Mesendoderm (in vitro differentiated cells): ENCODE measurements at regions not wholly inside any gene's neighbourhood (a gene's known extent, or its start where the extent isn't known, plus 50 kb on each side); places are given as distances from the start of the nearest gene placed in this dataset.
A peak's percentile ranks its signal among the peaks of the same experiment; 100 is the strongest.

Experiments used
- DNase-seq: peaks from one replicate; pipeline ENCODE4 v3.0.0; 2013
- H2AK5ac ChIP-seq: 2 replicates; pipeline ENCODE4 v1.6.1; 2013; ENCODE audit warnings: low read length, inconsistent platforms
- H2BK120ac ChIP-seq: 2 replicates; pipeline ENCODE4 v1.6.1; 2013; ENCODE audit warnings: low read depth, mild to moderate bottlenecking, low read length, moderate library complexity, mixed read lengths
- H2BK15ac ChIP-seq: replicated peaks from 2 replicates; pipeline ENCODE4 v1.6.1; 2013; ENCODE audit warnings: low read depth, mild to moderate bottlenecking, moderate library complexity
- H2BK5ac ChIP-seq: 2 replicates; pipeline ENCODE4 v1.6.1; 2013; ENCODE audit warnings: low read length, inconsistent platforms
- H3K18ac ChIP-seq: 2 replicates; pipeline ENCODE4 v1.6.1; 2013; ENCODE audit warnings: mild to moderate bottlenecking, low read length, mixed read lengths
- H3K23ac ChIP-seq: one replicate; pipeline ENCODE4 v1.6.1; 2013; ENCODE audit warnings: low read length
- H3K27ac ChIP-seq: 2 replicates; pipeline ENCODE4 v1.5.1; 2013; ENCODE audit warnings: low read depth, mild to moderate bottlenecking, inconsistent platforms, low read length, moderate library complexity
- H3K27me3 ChIP-seq: 2 replicates; pipeline ENCODE4 v1.6.1; 2013; ENCODE audit warnings: low read length, control low read depth, mild to moderate bottlenecking, inconsistent platforms; ENCODE audit not compliant: insufficient read depth, poor library complexity
- H3K36me3 ChIP-seq: 2 replicates; pipeline ENCODE4 v1.6.1; 2013; ENCODE audit warnings: low read length, inconsistent platforms; ENCODE audit not compliant: control insufficient read depth, insufficient read depth
- H3K4ac ChIP-seq: one replicate; pipeline ENCODE4 v1.6.1; 2013; ENCODE audit warnings: low read depth, mild to moderate bottlenecking, low read length, moderate library complexity
- H3K4me1 ChIP-seq: 2 replicates; pipeline ENCODE4 v1.6.1; 2013; ENCODE audit warnings: low read depth, low read length, inconsistent platforms; ENCODE audit not compliant: control insufficient read depth
- H3K4me2 ChIP-seq: 2 replicates; pipeline ENCODE4 v1.6.1; 2013; ENCODE audit warnings: low read length
- H3K4me3 ChIP-seq: 2 replicates; pipeline ENCODE4 v1.5.1; 2013; ENCODE audit warnings: mild to moderate bottlenecking, low read length
- H3K56ac ChIP-seq: one replicate; pipeline ENCODE4 v1.6.1; 2013; ENCODE audit warnings: low read length
- H3K79me1 ChIP-seq: 2 replicates; pipeline ENCODE4 v1.6.1; 2013; ENCODE audit warnings: low read length, inconsistent platforms
- H3K79me2 ChIP-seq: 2 replicates; pipeline ENCODE4 v1.6.1; 2013; ENCODE audit warnings: mild to moderate bottlenecking, low read length; ENCODE audit not compliant: control insufficient read depth, insufficient read depth
- H3K9ac ChIP-seq: 2 replicates; pipeline ENCODE4 v1.6.1; 2013; ENCODE audit warnings: low read length, inconsistent platforms
- H4K5ac ChIP-seq: one replicate; pipeline ENCODE4 v1.6.1; 2013; ENCODE audit warnings: low read length
- H4K8ac ChIP-seq: one replicate; pipeline ENCODE4 v1.6.1; 2013; ENCODE audit warnings: low read depth, mild to moderate bottlenecking, control low read depth, low read length, moderate library complexity
- WGBS: extraction: QIAGEN DNeasy Blood & Tissue Kit; methylation state at CpG from one replicate; pipeline ENCODE4 v1.1.7; 2013; ENCODE audit warnings: low lambda C conversion rate, missing lambda C conversion rate; ENCODE audit not compliant: insufficient coverage; ENCODE audit errors: extremely low coverage; 5-methylcytosine and 5-hydroxymethylcytosine counted together

DNA sequence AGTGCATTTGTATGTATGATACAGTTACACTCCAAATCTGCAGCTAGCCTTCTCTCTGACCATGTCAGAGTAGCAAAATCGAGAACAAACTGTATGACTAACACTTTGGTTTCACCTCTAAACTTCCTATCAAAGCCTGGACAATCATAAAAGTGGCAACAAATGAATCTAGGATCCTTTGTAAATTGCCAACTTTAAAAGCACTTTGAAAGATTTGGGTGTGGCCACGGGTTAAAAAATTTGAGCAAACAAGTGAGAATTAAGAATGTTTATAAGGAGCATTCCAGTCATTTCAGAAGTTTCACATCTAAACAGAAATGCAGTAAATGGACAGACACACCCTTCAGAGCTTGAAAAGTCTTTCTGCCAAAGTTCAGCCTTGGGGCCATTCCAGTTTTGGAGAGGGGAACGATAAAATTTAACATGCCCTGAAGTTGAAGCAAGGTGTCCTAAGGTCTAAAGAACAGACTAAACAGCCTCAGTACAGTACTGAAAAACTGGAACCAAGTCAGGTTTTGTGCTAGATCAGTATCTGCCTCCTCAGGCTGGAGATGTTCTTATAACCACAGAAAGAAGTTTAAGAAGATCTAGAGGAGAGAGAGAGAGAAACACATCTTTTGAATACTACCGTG, 181.9 kb upstream of the BDNF start:
- no peaks in the 10 kb centered on the region for H3K36me3 ChIP-seq
- no peak overlapping the region for H3K56ac ChIP-seq
- H3K79me2 ChIP-seq: no peaks in the 10 kb centered on the region
- H4K8ac ChIP-seq: no peak overlapping the region
- no peaks in the 10 kb centered on the region for H3K79me1 ChIP-seq
- H3K27me3 ChIP-seq: no peaks in the 10 kb centered on the region
- no peak overlapping the region for H3K9ac ChIP-seq
- H4K5ac ChIP-seq: no peak overlapping the region
- H3K4ac ChIP-seq: no peak overlapping the region
- H3K4me2 ChIP-seq: no peak overlapping the region
- H2BK120ac ChIP-seq: no peak overlapping the region
- no peak overlapping the region for H3K27ac ChIP-seq
- no peak for DNase-seq
- H2BK5ac ChIP-seq: no peak overlapping the region
- no CpG with 5 or more reads among the region's 4 CpGs for WGBS
- no peak overlapping the region for H3K18ac ChIP-seq
- no peak overlapping the region for H2BK15ac ChIP-seq
- no peaks in the 10 kb centered on the region for H3K4me1 ChIP-seq
- no peak overlapping the region for H3K23ac ChIP-seq
- no peak overlapping the region for H2AK5ac ChIP-seq
- H3K4me3 ChIP-seq: no peak overlapping the region

DNA sequence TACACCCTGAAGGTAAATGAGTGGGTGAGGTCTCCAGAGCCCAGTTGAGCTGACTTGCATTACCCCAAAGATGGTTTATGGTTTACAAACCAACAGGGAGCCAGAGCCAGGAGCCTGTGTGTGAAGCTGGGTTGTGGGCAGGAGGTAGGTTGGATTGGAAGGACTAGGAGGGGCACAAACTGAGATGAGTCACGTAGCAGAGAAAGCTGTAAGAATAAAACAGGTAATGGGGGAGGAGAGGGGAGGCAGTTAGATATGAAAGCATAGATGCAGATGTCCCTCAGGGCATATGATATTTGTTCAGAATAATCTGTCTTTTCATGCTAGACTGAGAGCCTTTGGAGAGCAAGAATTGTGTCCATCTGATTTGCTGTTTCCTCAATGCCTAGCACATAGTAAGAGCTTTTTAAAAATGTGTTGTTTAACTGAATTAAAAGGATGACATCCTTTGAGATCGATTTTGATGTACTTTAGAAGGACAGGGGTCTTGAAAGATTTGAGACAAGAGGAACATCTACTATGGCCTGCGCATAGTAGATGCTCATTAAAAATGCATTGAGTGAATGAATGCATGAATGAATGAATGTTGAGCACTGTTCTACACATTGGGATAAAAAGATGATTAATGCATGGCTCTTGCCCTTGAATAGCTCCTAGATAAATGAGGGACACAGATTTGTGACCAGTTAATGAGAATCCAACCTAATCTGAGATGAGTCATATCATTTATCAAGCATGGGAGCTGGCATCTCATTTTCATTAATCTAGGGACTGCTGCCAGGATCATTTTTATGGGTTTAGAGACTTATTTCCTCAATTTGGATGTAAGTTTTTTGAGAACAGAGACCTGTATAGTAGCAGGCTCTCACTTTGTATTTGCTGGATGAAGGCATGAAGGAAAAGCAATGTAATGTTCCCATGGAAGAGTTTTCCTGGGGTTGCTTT, 175.8 kb upstream of the BDNF start:
- H3K4me3 ChIP-seq: no peak overlapping the region
- no peak overlapping the region for H2BK5ac ChIP-seq
- no peaks in the 10 kb centered on the region for H3K79me2 ChIP-seq
- H3K9ac ChIP-seq: no peak overlapping the region
- no peak overlapping the region for H3K27ac ChIP-seq
- no peak overlapping the region for H2BK15ac ChIP-seq
- no CpG with 5 or more reads among the region's 3 CpGs for WGBS
- H3K4me1 ChIP-seq: no peaks in the 10 kb centered on the region
- H3K18ac ChIP-seq: no peak overlapping the region
- H3K27me3 ChIP-seq: no peaks in the 10 kb centered on the region
- no peak overlapping the region for H3K4ac ChIP-seq
- no peak overlapping the region for H3K23ac ChIP-seq
- H4K5ac ChIP-seq: no peak overlapping the region
- H2BK120ac ChIP-seq: no peak overlapping the region
- H2AK5ac ChIP-seq: no peak overlapping the region
- H3K56ac ChIP-seq: no peak overlapping the region
- no peak for DNase-seq
- H3K79me1 ChIP-seq: no peaks in the 10 kb centered on the region
- H4K8ac ChIP-seq: no peak overlapping the region
- H3K4me2 ChIP-seq: no peak overlapping the region
- H3K36me3 ChIP-seq: no peaks in the 10 kb centered on the region

DNA sequence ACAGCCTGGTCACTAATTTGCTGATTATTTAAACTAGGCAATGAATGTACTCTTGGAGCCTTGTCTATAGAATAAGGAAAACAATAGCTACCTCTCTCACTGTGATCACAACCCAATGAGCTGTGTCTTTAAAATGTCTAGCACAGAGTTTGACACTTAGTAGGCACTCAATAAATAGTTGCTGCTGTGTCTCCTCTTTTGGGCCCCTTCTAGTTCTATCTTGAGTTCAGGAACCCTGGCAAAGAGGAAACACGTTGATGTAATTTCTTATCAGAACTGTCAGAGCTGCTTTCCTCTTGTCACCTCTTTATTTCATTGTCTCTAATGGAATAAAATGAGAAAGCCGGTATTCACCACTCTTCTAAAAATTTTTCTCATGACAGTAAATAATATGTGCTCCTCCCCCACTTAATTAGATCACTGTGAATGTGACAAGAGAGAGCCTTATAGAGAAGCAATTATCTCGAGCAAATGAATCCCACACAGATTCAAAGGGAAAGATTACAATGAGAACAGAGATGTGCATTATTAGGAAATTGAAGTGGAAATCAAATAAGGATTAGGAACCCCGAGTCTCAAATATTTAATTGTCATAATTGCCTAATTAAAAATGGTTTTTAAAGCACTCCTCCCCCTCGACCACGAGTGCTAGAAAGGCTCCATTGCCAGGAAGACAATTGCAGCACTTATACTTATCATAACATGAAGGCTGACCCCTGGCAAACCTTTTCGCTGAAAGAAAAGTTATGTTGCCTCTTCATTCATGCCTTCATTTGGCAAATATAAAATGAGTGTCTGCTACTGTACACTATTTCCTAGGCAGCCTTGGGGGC, 175.0 kb upstream of the BDNF start:
- Histone ChIP-seq H2AK5ac (no peak overlapping the region), H3K18ac (no peak overlapping the region), H3K27me3 (no peaks in the 10 kb centered on the region), H3K4me1 (no peaks in the 10 kb centered on the region), H3K4me3 (no peak overlapping the region), H4K5ac (no peak overlapping the region), H3K9ac (no peak overlapping the region), H3K4ac (no peak overlapping the region), H3K27ac (no peak overlapping the region), H4K8ac (no peak overlapping the region), H3K79me1 (no peaks in the 10 kb centered on the region), H3K56ac (no peak overlapping the region), H3K79me2 (no peaks in the 10 kb centered on the region), H3K36me3 (no peaks in the 10 kb centered on the region), H3K4me2 (no peak overlapping the region), H2BK5ac (no peak overlapping the region), H3K23ac (no peak overlapping the region), H2BK120ac (no peak overlapping the region), H2BK15ac (no peak overlapping the region)
- no peak for DNase-seq
- WGBS: no CpG with 5 or more reads among the region's 7 CpGs

DNA sequence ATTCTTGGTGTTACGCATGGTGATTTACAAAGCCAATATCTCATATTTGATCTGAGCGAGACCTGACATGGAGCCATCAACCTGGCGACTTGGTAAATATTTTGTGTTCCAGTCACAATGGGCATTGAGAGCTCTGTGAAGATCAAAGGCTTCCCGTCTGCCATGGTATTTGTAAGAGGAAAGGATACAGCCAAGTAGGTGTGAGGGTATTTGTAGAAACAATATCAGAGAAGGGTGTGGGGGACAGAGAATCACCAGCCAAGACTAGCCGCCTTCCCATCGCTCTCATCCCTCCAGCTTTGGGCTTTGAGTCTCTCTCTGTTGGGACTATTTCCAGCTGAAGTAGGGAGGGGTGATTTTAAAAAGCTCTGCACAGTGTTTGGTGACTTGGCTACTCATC, 173.4 kb upstream of the BDNF start:
- H2BK15ac ChIP-seq: no peak overlapping the region
- H3K23ac ChIP-seq: no peak overlapping the region
- H4K8ac ChIP-seq: no peak overlapping the region
- H3K18ac ChIP-seq: no peak overlapping the region
- peak; percentile 19 for DNase-seq
- no peaks in the 10 kb centered on the region for H3K27me3 ChIP-seq
- H3K9ac ChIP-seq: no peak overlapping the region
- no peaks in the 10 kb centered on the region for H3K79me1 ChIP-seq
- H4K5ac ChIP-seq: no peak overlapping the region
- no CpG with 5 or more reads among the region's 6 CpGs for WGBS
- no peak overlapping the region for H3K4me3 ChIP-seq
- no peaks in the 10 kb centered on the region for H3K79me2 ChIP-seq
- no peak overlapping the region for H3K27ac ChIP-seq
- no peaks in the 10 kb centered on the region for H3K4me1 ChIP-seq
- H3K56ac ChIP-seq: no peak overlapping the region
- no peak overlapping the region for H2BK5ac ChIP-seq
- H2BK120ac ChIP-seq: no peak overlapping the region
- no peak overlapping the region for H3K4me2 ChIP-seq
- no peak overlapping the region for H2AK5ac ChIP-seq
- no peak overlapping the region for H3K4ac ChIP-seq
- H3K36me3 ChIP-seq: no peaks in the 10 kb centered on the region

DNA sequence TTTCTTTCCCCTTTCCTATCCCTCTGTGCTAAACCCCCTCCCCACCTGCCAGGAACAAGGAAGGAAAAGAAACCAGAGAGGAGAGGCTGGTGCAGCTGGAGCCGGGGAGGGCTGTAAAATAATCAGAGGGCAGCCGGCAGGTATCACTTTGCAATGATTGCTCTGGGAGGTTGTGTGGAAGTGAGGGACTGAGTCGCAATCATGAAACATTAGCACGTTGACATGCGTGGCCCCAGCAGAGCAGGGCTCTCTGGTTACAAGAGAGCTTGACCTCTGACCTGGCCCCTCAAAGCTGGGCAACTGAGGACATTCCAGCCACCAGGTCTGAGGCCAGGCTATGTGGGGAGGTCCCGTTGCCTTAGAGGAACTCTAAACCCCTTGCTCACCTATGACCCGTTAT, 170.8 kb upstream of the BDNF start:
- no CpG with 5 or more reads among the region's 7 CpGs for WGBS
- no peak overlapping the region for H2AK5ac ChIP-seq
- no peaks in the 10 kb centered on the region for H3K79me2 ChIP-seq

More for the DNA sequence above, 170.8 kb upstream of the BDNF start:
- Histone ChIP-seq H3K27ac (no peak overlapping the region), H3K36me3 (no peaks in the 10 kb centered on the region), H3K4me1 (no peaks in the 10 kb centered on the region), H2BK120ac (no peak overlapping the region), H3K27me3 (no peaks in the 10 kb centered on the region), H3K4ac (no peak overlapping the region), H4K8ac (no peak overlapping the region), H3K4me2 (no peak overlapping the region), H3K56ac (no peak overlapping the region), H2BK15ac (no peak overlapping the region), H3K4me3 (no peak overlapping the region), H2BK5ac (no peak overlapping the region), H4K5ac (no peak overlapping the region), H3K79me1 (no peaks in the 10 kb centered on the region), H3K23ac (no peak overlapping the region), H3K18ac (no peak overlapping the region), H3K9ac (no peak overlapping the region)
- DNase-seq: no peak
